Breast epithelium (tissue), 4 donors: ENCODE measurements at regions not wholly inside any gene's neighbourhood (a gene's known extent, or its start where the extent isn't known, plus 50 kb on each side); places are given as distances from the start of the nearest gene placed in this dataset.

Source experiments
- DNase-seq, 2 donors: peaks; one replicate each; pipeline ENCODE4 v3.0.0-alpha.2; 2019; ENCODE audit warnings: low spot score in 2 of 2
- H3K27ac ChIP-seq, 2 donors: fragments of 200-600 bp; sonication (generic) in 1 of 2; one replicate each; pipeline ENCODE4 v1.5.1; 2016 to 2019; ENCODE audit warnings: mild to moderate bottlenecking in 1 of 2
- H3K27me3 ChIP-seq, 2 donors: fragments of 200-600 bp; sonication (generic) in 1 of 2; one replicate each; pipeline versions ENCODE4 v1.5.1 to v1.6.0; 2017 to 2019; ENCODE audit warnings: control low read depth in 1 of 2, mild to moderate bottlenecking in 1 of 2
- H3K36me3 ChIP-seq: fragments of 200-600 bp; one replicate; pipeline ENCODE4 v1.5.1; 2019
- H3K4me1 ChIP-seq, 2 donors: fragments of 200-600 bp; sonication (generic); one replicate each; pipeline ENCODE4 v1.5.1; 2016 to 2019; ENCODE audit warnings: control low read depth in 1 of 2
- H3K4me3 ChIP-seq, 3 donors: fragments of 200-600 bp; sonication (generic); 1 replicate in 2 of 3; 2 replicates in 1 of 3; pipeline ENCODE4 v1.5.1; 2016 to 2019; ENCODE audit warnings: mild to moderate bottlenecking in 3 of 3, moderate library complexity in 2 of 3
- H3K9me3 ChIP-seq, 2 donors: fragments of 200-600 bp; sonication (generic) in 1 of 2; one replicate each; pipeline ENCODE4 v1.5.1; 2016 to 2019; ENCODE audit warnings: control low read depth in 1 of 2
- CTCF ChIP-seq, 3 donors: fragments of 450-650 bp; IDR thresholded peaks; one replicate each; pipeline ENCODE4 v1.5.1; 2016 to 2017; ENCODE audit warnings: antibody characterized with exemption in 3 of 3, mild to moderate bottlenecking in 3 of 3, moderate library complexity in 3 of 3
- POLR2A ChIP-seq: fragments of 450-650 bp; IDR thresholded peaks from one replicate; pipeline ENCODE4 v1.6.1; 2016; ENCODE audit warnings: antibody characterized with exemption, mild to moderate bottlenecking, moderate library complexity
- POLR2AphosphoS5 ChIP-seq, 3 donors: sonication (generic); formaldehyde crosslinking; IDR thresholded peaks; one replicate each; pipeline ENCODE4 v1.6.1; 2017; ENCODE audit warnings: antibody characterized with exemption in 3 of 3
- intact Hi-C: fragments of 100-400 bp; cut with DNase I; formaldehyde crosslinking; loops from one replicate; pipeline ENCODE4 v1.15.1; 2023; ENCODE audit warnings: low total_unique reads

- Histone ChIP-seq H3K27me3 (no peaks in the 10 kb centered on the region), H3K4me3 (no peak overlapping the region), H3K9me3 (no peaks in the 10 kb centered on the region), H3K36me3 (no peaks in the 10 kb centered on the region), H3K27ac (no peak overlapping the region), H3K4me1 (no peaks in the 10 kb centered on the region)
- no peak for TF ChIP-seq POLR2AphosphoS5 (IDR thresholded peaks at IDR 0.05)
- TF ChIP-seq POLR2A: no peak
- no peak for TF ChIP-seq CTCF (IDR thresholded peaks at IDR 0.05)
- DNase-seq: no peak
- intact Hi-C loops: no loop called here
Observed at GRCh38 chr5:143985832-143986515, 174.0 kb downstream of the HMHB1 start.

- Histone ChIP-seq H3K4me3 (no peak overlapping the region), H3K36me3 (no peaks in the 10 kb centered on the region), H3K27ac (no peak overlapping the region), H3K4me1 (no peaks in the 10 kb centered on the region), H3K9me3 (no peaks in the 10 kb centered on the region), H3K27me3 (no peaks in the 10 kb centered on the region)
- TF ChIP-seq POLR2AphosphoS5 (IDR thresholded peaks at IDR 0.05) (no peak), CTCF (IDR thresholded peaks at IDR 0.05) (no peak), POLR2A (no peak)
- no peak for DNase-seq
- intact Hi-C loops: no loop called here
Observed at GRCh38 chr5:143986516-143987212, 174.7 kb downstream of the HMHB1 start.

GRCh38 chr5:143987264-143987663 lies 175.3 kb downstream of the HMHB1 start:
- no peak overlapping the region for H3K27ac ChIP-seq
- H3K27me3 ChIP-seq: no peaks in the 10 kb centered on the region
- intact Hi-C loops: no loop called here
- no peaks in the 10 kb centered on the region for H3K36me3 ChIP-seq
- TF ChIP-seq POLR2AphosphoS5 (IDR thresholded peaks at IDR 0.05): no peak
- no peak for TF ChIP-seq CTCF (IDR thresholded peaks at IDR 0.05)
- TF ChIP-seq POLR2A: no peak
- H3K9me3 ChIP-seq: no peaks in the 10 kb centered on the region
- H3K4me3 ChIP-seq: no peak overlapping the region
- DNase-seq: no peak
- H3K4me1 ChIP-seq: no peaks in the 10 kb centered on the region

- no peak overlapping the region for H3K27ac ChIP-seq
Observed at GRCh38 chr5:143987751-143988560, 176.0 kb downstream of the HMHB1 start.

More at GRCh38 chr5:143987751-143988560, 176.0 kb downstream of the HMHB1 start:
- no peaks in the 10 kb centered on the region for H3K36me3 ChIP-seq
- no peak for DNase-seq
- H3K27me3 ChIP-seq: no peaks in the 10 kb centered on the region
- intact Hi-C loops: no loop called here
- TF ChIP-seq CTCF (IDR thresholded peaks at IDR 0.05) (no peak), POLR2A (no peak), POLR2AphosphoS5 (IDR thresholded peaks at IDR 0.05) (no peak)
- H3K4me1 ChIP-seq: no peaks in the 10 kb centered on the region
- H3K9me3 ChIP-seq: no peaks in the 10 kb centered on the region
- no peak overlapping the region for H3K4me3 ChIP-seq
